GM23338 (cell line): ENCODE measurements at regions not wholly inside any gene's neighbourhood (a gene's known extent, or its start where the extent isn't known, plus 50 kb on each side); places are given as distances from the start of the nearest gene placed in this dataset.
A peak's percentile ranks its signal among the peaks of the same experiment; 100 is the strongest.

Experiments
- ATAC-seq: fragments of 200-7000 bp; cut with Tn5 transposase; 3 replicates; pipeline ENCODE4 v1.9.1; 2020
- DNase-seq: peaks from one replicate; pipeline ENCODE4 v3.0.0-alpha.2; 2015; ENCODE audit warnings: low spot score
- H2AFZ ChIP-seq: fragments of 200-600 bp; sonication (generic); 2 replicates; pipeline ENCODE4 v1.8.0; 2016; ENCODE audit warnings: antibody characterized with exemption, mild to moderate bottlenecking, moderate library complexity
- H3F3A ChIP-seq: fragments of 200-600 bp; sonication (generic); replicated peaks from 2 replicates; pipeline ENCODE4 v1.8.0; 2017; ENCODE audit warnings: antibody characterized with exemption, mixed run types, low read depth
- H3K27ac ChIP-seq: fragments of 200-600 bp; sonication (generic); 2 replicates; pipeline ENCODE4 v1.6.1; 2016; ENCODE audit warnings: low read depth
- H3K27me3 ChIP-seq: fragments of 200-600 bp; sonication (generic); 2 replicates; pipeline ENCODE4 v1.8.0; 2016; ENCODE audit warnings: mild to moderate bottlenecking, mixed run types, moderate library complexity; ENCODE audit not compliant: insufficient read depth
- H3K36me3 ChIP-seq: fragments of 200-600 bp; sonication (generic); 2 replicates; pipeline ENCODE4 v1.8.0; 2016; ENCODE audit warnings: mild to moderate bottlenecking; ENCODE audit not compliant: insufficient read depth
- H3K4me1 ChIP-seq: fragments of 200-600 bp; sonication (generic); 2 replicates; pipeline ENCODE4 v1.8.0; 2016; ENCODE audit warnings: mild to moderate bottlenecking, moderate library complexity; ENCODE audit not compliant: insufficient read depth
- H3K4me2 ChIP-seq: fragments of 200-600 bp; sonication (generic); 2 replicates; pipeline ENCODE4 v1.7.1; 2017; ENCODE audit warnings: mixed run types
- H3K4me3 ChIP-seq: fragments of 200-600 bp; sonication (generic); 2 replicates; pipeline ENCODE4 v1.6.1; 2016; ENCODE audit warnings: mixed run types
- H3K79me2 ChIP-seq: fragments of 200-600 bp; sonication (generic); replicated peaks from 2 replicates; pipeline ENCODE4 v1.8.0; 2017; ENCODE audit warnings: mild to moderate bottlenecking; ENCODE audit not compliant: insufficient read depth
- H3K9me2 ChIP-seq: fragments of 200-600 bp; sonication (generic); 2 replicates; pipeline ENCODE4 v1.8.0; 2017; ENCODE audit not compliant: insufficient read depth
- H4K20me1 ChIP-seq: fragments of 200-600 bp; sonication (generic); replicated peaks from 2 replicates; pipeline ENCODE4 v1.8.0; 2017; ENCODE audit warnings: mild to moderate bottlenecking; ENCODE audit not compliant: insufficient read depth
- H3K27ac Mint-ChIP-seq: 2 replicates; pipeline ENCODE4 v1.8.0; 2020; ENCODE audit warnings: inconsistent platforms, mild to moderate bottlenecking, moderate library complexity, mixed read lengths
- H3K27me3 Mint-ChIP-seq: 3 replicates; pipeline ENCODE4 v1.8.0; 2022; ENCODE audit warnings: low read depth, mild to moderate bottlenecking, moderate library complexity, mixed read lengths, inconsistent platforms; ENCODE audit not compliant: insufficient read depth, poor library complexity
- H3K36me3 Mint-ChIP-seq: 3 replicates; pipeline ENCODE4 v1.8.0; 2021; ENCODE audit warnings: low read depth, mild to moderate bottlenecking, inconsistent platforms, moderate library complexity, mixed read lengths
- H3K4me1 Mint-ChIP-seq: 3 replicates; pipeline ENCODE4 v1.8.0; 2020; ENCODE audit warnings: mild to moderate bottlenecking, inconsistent platforms, mixed read lengths
- H3K4me3 Mint-ChIP-seq: 3 replicates; pipeline ENCODE4 v1.8.0; 2021; ENCODE audit warnings: moderate library complexity, mild to moderate bottlenecking, inconsistent platforms, mixed read lengths
- H3K9me3 Mint-ChIP-seq: 3 replicates; pipeline ENCODE4 v1.8.0; 2020; ENCODE audit warnings: moderate library complexity, mild to moderate bottlenecking, inconsistent platforms, mixed read lengths
- CREB1 ChIP-seq: fragments of 250-450 bp; sonication (Bioruptor Pico); IDR thresholded peaks from 2 replicates; pipeline ENCODE4 v1.5.0; 2020; ENCODE audit warnings: low read depth, mild to moderate bottlenecking, moderate library complexity
- ETS1 ChIP-seq: IDR thresholded peaks from 2 replicates; pipeline ENCODE4 v1.6.1; 2016; ENCODE audit warnings: antibody characterized with exemption
- EZH2 ChIP-seq: fragments of 200-600 bp; sonication (generic); IDR thresholded peaks from one replicate; pipeline ENCODE4 v1.8.0; 2017; ENCODE audit warnings: antibody characterized with exemption, mild to moderate bottlenecking, low read depth; ENCODE audit not compliant: unreplicated experiment
- EZH2phosphoT487 ChIP-seq: fragments of 200-600 bp; sonication (generic); IDR thresholded peaks from one replicate; pipeline ENCODE4 v1.8.1; 2018; ENCODE audit warnings: antibody characterized with exemption; ENCODE audit not compliant: unreplicated experiment
- JUNB ChIP-seq: IDR thresholded peaks from one replicate; pipeline ENCODE4 v1.6.1; 2016; ENCODE audit warnings: antibody characterized with exemption; ENCODE audit not compliant: unreplicated experiment
- NANOG ChIP-seq: IDR thresholded peaks from 2 replicates; pipeline ENCODE4 v1.6.1; 2016; ENCODE audit warnings: antibody characterized with exemption, borderline replicate concordance
- POLR2AphosphoS5 ChIP-seq: IDR thresholded peaks from 2 replicates; pipeline ENCODE4 v1.6.1; 2016; ENCODE audit warnings: antibody characterized with exemption, low read depth
- STAT1 ChIP-seq: IDR thresholded peaks from one replicate; pipeline ENCODE4 v1.6.1; 2016; ENCODE audit warnings: antibody characterized with exemption; ENCODE audit not compliant: unreplicated experiment
- ZNF114 ChIP-seq: fragments of 250-450 bp; sonication (Bioruptor Pico); IDR thresholded peaks from 2 replicates; pipeline ENCODE4 v1.5.0; 2020; ENCODE audit warnings: mild to moderate bottlenecking, moderate library complexity
- ZNF331 ChIP-seq: fragments of 250-450 bp; sonication (Bioruptor Pico); IDR thresholded peaks from 2 replicates; pipeline ENCODE4 v1.5.0; 2020; ENCODE audit warnings: low read depth, mild to moderate bottlenecking, moderate library complexity
- TF ChIP-seq, protein P1 (sequence below), 2 experiments: fragments of 200-600 bp in 1 of 2; sonication (generic) in 1 of 2; conservative IDR thresholded peaks; 2 replicates each; pipeline versions ENCODE4 v1.5.1 to v1.6.1; 2016 to 2017; ENCODE audit warnings: antibody characterized with exemption in 2 of 2, low read depth in 2 of 2, mild to moderate bottlenecking in 2 of 2, moderate library complexity in 1 of 2
- TF ChIP-seq, protein P2 (sequence below): fragments of 250-450 bp; sonication (Bioruptor Pico); IDR thresholded peaks from 2 replicates; pipeline ENCODE4 v1.5.0; 2020; ENCODE audit warnings: mild to moderate bottlenecking, moderate library complexity
- TF ChIP-seq, protein P3 (sequence below): IDR thresholded peaks from one replicate; pipeline ENCODE4 v1.6.1; 2018; ENCODE audit warnings: antibody characterized with exemption; ENCODE audit not compliant: unreplicated experiment

- H3K4me3 Mint-ChIP-seq, result no peak overlapping the region
- DNase-seq (peak; percentile 24), ATAC-seq (peak; percentile 53)
- Histone ChIP-seq H2AFZ (no peak overlapping the region), H3K27ac (0 out of 2 replicates have a peak overlapping the region, but pooled peaks have one; percentile 28), H3K9me2 (no peaks in the 10 kb centered on the region), H3K4me2 (0 out of 2 replicates have a peak overlapping the region, but pooled peaks have one; percentile 24), H3F3A (no peaks in the 10 kb centered on the region), H3K4me3 (no peak overlapping the region), H3K27me3 (no peaks in the 10 kb centered on the region), H3K4me1 (peaks cover 18% of the 10 kb centered on the region; the same call in 1 of the 2 replicates), H3K36me3 (no peaks in the 10 kb centered on the region), H4K20me1 (no peaks in the 10 kb centered on the region), H3K79me2 (no peaks in the 10 kb centered on the region)
- H3K9me3 Mint-ChIP-seq, result no peaks in the 10 kb centered on the region; the same call in 2 of the 3 replicates
- peaks cover 15% of the 10 kb centered on the region for H3K4me1 Mint-ChIP-seq
- peaks cover 2% of the 10 kb centered on the region; the same call in 2 of the 3 replicates for H3K36me3 Mint-ChIP-seq
- peak overlapping the region; percentile 37 for H3K27ac Mint-ChIP-seq
- TF ChIP-seq, protein P1, sequence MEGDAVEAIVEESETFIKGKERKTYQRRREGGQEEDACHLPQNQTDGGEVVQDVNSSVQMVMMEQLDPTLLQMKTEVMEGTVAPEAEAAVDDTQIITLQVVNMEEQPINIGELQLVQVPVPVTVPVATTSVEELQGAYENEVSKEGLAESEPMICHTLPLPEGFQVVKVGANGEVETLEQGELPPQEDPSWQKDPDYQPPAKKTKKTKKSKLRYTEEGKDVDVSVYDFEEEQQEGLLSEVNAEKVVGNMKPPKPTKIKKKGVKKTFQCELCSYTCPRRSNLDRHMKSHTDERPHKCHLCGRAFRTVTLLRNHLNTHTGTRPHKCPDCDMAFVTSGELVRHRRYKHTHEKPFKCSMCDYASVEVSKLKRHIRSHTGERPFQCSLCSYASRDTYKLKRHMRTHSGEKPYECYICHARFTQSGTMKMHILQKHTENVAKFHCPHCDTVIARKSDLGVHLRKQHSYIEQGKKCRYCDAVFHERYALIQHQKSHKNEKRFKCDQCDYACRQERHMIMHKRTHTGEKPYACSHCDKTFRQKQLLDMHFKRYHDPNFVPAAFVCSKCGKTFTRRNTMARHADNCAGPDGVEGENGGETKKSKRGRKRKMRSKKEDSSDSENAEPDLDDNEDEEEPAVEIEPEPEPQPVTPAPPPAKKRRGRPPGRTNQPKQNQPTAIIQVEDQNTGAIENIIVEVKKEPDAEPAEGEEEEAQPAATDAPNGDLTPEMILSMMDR (conservative IDR thresholded peaks at IDR 0.05; ENCODE audit: low read depth in 2 of 2), result no peak
- TF ChIP-seq NANOG, result no peak
- TF ChIP-seq, protein P2, sequence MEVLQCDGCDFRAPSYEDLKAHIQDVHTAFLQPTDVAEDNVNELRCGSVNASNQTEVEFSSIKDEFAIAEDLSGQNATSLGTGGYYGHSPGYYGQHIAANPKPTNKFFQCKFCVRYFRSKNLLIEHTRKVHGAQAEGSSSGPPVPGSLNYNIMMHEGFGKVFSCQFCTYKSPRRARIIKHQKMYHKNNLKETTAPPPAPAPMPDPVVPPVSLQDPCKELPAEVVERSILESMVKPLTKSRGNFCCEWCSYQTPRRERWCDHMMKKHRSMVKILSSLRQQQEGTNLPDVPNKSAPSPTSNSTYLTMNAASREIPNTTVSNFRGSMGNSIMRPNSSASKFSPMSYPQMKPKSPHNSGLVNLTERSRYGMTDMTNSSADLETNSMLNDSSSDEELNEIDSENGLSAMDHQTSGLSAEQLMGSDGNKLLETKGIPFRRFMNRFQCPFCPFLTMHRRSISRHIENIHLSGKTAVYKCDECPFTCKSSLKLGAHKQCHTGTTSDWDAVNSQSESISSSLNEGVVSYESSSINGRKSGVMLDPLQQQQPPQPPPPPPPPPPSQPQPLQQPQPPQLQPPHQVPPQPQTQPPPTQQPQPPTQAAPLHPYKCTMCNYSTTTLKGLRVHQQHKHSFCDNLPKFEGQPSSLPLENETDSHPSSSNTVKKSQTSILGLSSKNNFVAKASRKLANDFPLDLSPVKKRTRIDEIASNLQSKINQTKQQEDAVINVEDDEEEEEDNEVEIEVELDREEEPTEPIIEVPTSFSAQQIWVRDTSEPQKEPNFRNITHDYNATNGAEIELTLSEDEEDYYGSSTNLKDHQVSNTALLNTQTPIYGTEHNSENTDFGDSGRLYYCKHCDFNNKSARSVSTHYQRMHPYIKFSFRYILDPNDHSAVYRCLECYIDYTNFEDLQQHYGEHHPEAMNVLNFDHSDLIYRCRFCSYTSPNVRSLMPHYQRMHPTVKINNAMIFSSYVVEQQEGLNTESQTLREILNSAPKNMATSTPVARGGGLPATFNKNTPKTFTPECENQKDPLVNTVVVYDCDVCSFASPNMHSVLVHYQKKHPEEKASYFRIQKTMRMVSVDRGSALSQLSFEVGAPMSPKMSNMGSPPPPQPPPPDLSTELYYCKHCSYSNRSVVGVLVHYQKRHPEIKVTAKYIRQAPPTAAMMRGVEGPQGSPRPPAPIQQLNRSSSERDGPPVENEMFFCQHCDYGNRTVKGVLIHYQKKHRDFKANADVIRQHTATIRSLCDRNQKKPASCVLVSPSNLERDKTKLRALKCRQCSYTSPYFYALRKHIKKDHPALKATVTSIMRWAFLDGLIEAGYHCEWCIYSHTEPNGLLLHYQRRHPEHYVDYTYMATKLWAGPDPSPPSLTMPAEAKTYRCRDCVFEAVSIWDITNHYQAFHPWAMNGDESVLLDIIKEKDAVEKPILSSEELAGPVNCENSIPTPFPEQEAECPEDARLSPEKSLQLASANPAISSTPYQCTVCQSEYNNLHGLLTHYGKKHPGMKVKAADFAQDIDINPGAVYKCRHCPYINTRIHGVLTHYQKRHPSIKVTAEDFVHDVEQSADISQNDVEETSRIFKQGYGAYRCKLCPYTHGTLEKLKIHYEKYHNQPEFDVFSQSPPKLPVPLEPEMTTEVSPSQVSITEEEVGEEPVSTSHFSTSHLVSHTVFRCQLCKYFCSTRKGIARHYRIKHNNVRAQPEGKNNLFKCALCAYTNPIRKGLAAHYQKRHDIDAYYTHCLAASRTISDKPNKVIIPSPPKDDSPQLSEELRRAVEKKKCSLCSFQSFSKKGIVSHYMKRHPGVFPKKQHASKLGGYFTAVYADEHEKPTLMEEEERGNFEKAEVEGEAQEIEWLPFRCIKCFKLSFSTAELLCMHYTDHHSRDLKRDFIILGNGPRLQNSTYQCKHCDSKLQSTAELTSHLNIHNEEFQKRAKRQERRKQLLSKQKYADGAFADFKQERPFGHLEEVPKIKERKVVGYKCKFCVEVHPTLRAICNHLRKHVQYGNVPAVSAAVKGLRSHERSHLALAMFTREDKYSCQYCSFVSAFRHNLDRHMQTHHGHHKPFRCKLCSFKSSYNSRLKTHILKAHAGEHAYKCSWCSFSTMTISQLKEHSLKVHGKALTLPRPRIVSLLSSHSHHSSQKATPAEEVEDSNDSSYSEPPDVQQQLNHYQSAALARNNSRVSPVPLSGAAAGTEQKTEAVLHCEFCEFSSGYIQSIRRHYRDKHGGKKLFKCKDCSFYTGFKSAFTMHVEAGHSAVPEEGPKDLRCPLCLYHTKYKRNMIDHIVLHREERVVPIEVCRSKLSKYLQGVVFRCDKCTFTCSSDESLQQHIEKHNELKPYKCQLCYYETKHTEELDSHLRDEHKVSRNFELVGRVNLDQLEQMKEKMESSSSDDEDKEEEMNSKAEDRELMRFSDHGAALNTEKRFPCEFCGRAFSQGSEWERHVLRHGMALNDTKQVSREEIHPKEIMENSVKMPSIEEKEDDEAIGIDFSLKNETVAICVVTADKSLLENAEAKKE, result no peak
- no peak for TF ChIP-seq EZH2
- TF ChIP-seq STAT1, result no peak
- no peak for TF ChIP-seq JUNB
- TF ChIP-seq CREB1 (CRISPR knock-in tag), result no peak
- no peak for TF ChIP-seq ZNF114 (CRISPR knock-in tag)
- TF ChIP-seq ETS1, result no peak
- TF ChIP-seq, protein P3, sequence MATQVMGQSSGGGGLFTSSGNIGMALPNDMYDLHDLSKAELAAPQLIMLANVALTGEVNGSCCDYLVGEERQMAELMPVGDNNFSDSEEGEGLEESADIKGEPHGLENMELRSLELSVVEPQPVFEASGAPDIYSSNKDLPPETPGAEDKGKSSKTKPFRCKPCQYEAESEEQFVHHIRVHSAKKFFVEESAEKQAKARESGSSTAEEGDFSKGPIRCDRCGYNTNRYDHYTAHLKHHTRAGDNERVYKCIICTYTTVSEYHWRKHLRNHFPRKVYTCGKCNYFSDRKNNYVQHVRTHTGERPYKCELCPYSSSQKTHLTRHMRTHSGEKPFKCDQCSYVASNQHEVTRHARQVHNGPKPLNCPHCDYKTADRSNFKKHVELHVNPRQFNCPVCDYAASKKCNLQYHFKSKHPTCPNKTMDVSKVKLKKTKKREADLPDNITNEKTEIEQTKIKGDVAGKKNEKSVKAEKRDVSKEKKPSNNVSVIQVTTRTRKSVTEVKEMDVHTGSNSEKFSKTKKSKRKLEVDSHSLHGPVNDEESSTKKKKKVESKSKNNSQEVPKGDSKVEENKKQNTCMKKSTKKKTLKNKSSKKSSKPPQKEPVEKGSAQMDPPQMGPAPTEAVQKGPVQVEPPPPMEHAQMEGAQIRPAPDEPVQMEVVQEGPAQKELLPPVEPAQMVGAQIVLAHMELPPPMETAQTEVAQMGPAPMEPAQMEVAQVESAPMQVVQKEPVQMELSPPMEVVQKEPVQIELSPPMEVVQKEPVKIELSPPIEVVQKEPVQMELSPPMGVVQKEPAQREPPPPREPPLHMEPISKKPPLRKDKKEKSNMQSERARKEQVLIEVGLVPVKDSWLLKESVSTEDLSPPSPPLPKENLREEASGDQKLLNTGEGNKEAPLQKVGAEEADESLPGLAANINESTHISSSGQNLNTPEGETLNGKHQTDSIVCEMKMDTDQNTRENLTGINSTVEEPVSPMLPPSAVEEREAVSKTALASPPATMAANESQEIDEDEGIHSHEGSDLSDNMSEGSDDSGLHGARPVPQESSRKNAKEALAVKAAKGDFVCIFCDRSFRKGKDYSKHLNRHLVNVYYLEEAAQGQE, result no peak
- TF ChIP-seq ZNF331, result no peak
- TF ChIP-seq POLR2AphosphoS5, result no peak
- no peak for TF ChIP-seq EZH2phosphoT487
- H3K27me3 Mint-ChIP-seq, result peaks cover 4% of the 10 kb centered on the region
Observed at GRCh38 chr6:126227833-126228702, 111.8 kb upstream of the CENPW start.
